Suprapubic skin (tissue), 4 donors: ENCODE measurements at regions not wholly inside any gene's neighbourhood (a gene's known extent, or its start where the extent isn't known, plus 50 kb on each side); places are given as distances from the start of the nearest gene placed in this dataset.

Experiments used
- DNase-seq, 2 donors: peaks; one replicate each; pipeline ENCODE4 v3.0.0-alpha.2; 2019; ENCODE audit warnings: low spot score in 2 of 2
- H3K27ac ChIP-seq: fragments of 200-600 bp; sonication (generic); one replicate; pipeline ENCODE4 v1.5.1; 2019
- H3K27me3 ChIP-seq: fragments of 200-600 bp; sonication (generic); one replicate; pipeline ENCODE4 v1.5.1; 2019
- H3K36me3 ChIP-seq: fragments of 200-600 bp; sonication (generic); one replicate; pipeline ENCODE4 v1.5.1; 2019
- H3K4me1 ChIP-seq: fragments of 200-600 bp; sonication (generic); one replicate; pipeline ENCODE4 v1.5.1; 2019
- H3K4me3 ChIP-seq: fragments of 200-600 bp; sonication (generic); one replicate; pipeline ENCODE4 v1.5.1; 2019; ENCODE audit warnings: mild to moderate bottlenecking
- H3K9me3 ChIP-seq: fragments of 200-600 bp; sonication (generic); one replicate; pipeline ENCODE4 v1.5.1; 2019
- CTCF ChIP-seq, 2 donors: fragments of 200-600 bp in 1 of 2; fragments of 450-650 bp in 1 of 2; sonication (generic) in 1 of 2; IDR thresholded peaks; one replicate each; pipeline ENCODE4 v1.5.1; 2016 to 2019; ENCODE audit warnings: antibody characterized with exemption in 2 of 2, mild to moderate bottlenecking in 1 of 2, moderate library complexity in 1 of 2
- EP300 ChIP-seq: sonication (generic); formaldehyde crosslinking; IDR thresholded peaks from one replicate; pipeline ENCODE4 v1.6.1; 2017; ENCODE audit warnings: antibody characterized with exemption
- POLR2A ChIP-seq, 2 donors: fragments of 450-650 bp; IDR thresholded peaks; one replicate each; pipeline ENCODE4 v1.6.1; 2017; ENCODE audit warnings: antibody characterized with exemption in 2 of 2, mild to moderate bottlenecking in 2 of 2, moderate library complexity in 2 of 2
- POLR2AphosphoS5 ChIP-seq, 3 donors: sonication (generic); formaldehyde crosslinking; IDR thresholded peaks; one replicate each; pipeline ENCODE4 v1.6.1; 2017; ENCODE audit warnings: antibody characterized with exemption in 3 of 3
- WGBS: methylation state at CpG from one replicate; pipeline ENCODE4 v1.1.5; 2018; 5-methylcytosine and 5-hydroxymethylcytosine counted together

- Histone ChIP-seq H3K36me3 (no peaks in the 10 kb centered on the region), H3K4me3 (no peak overlapping the region), H3K9me3 (no peaks in the 10 kb centered on the region), H3K27me3 (no peaks in the 10 kb centered on the region), H3K4me1 (no peaks in the 10 kb centered on the region), H3K27ac (no peak overlapping the region)
- WGBS, result 73% methylated on average over 1 of the region's 1 CpG
- DNase-seq, result no peak
- TF ChIP-seq CTCF (IDR thresholded peaks at IDR 0.05), result no peak
- TF ChIP-seq POLR2AphosphoS5 (IDR thresholded peaks at IDR 0.05), result no peak
- TF ChIP-seq EP300, result no peak
- TF ChIP-seq POLR2A (IDR thresholded peaks at IDR 0.05), result no peak
These were observed 181.9 kb upstream of the KIF2B start for GRCh38 chr17:53640808-53641207.

- no peaks in the 10 kb centered on the region for H3K9me3 ChIP-seq
- H3K27ac ChIP-seq, result no peak overlapping the region
- H3K4me3 ChIP-seq, result no peak overlapping the region
- H3K27me3 ChIP-seq, result no peaks in the 10 kb centered on the region
- DNase-seq, result no peak
- no peak for TF ChIP-seq EP300
- no peak for TF ChIP-seq POLR2A (IDR thresholded peaks at IDR 0.05)
- no peak for TF ChIP-seq CTCF (IDR thresholded peaks at IDR 0.05)
- no peak for TF ChIP-seq POLR2AphosphoS5 (IDR thresholded peaks at IDR 0.05)
- H3K4me1 ChIP-seq, result no peaks in the 10 kb centered on the region
- H3K36me3 ChIP-seq, result no peaks in the 10 kb centered on the region
- WGBS, result 94% methylated on average over 1 of the region's 1 CpG
These were observed 187.3 kb upstream of the KIF2B start for GRCh38 chr17:53635444-53635843.

- Histone ChIP-seq H3K27ac (no peak overlapping the region), H3K27me3 (no peaks in the 10 kb centered on the region), H3K4me3 (no peak overlapping the region), H3K4me1 (no peaks in the 10 kb centered on the region), H3K9me3 (no peaks in the 10 kb centered on the region), H3K36me3 (no peaks in the 10 kb centered on the region)
- DNase-seq, result no peak
- 92% methylated on average over 1 of the region's 1 CpG for WGBS
- no peak for TF ChIP-seq CTCF (IDR thresholded peaks at IDR 0.05)
- TF ChIP-seq EP300, result no peak
- no peak for TF ChIP-seq POLR2AphosphoS5 (IDR thresholded peaks at IDR 0.05)
- no peak for TF ChIP-seq POLR2A (IDR thresholded peaks at IDR 0.05)
These were observed 188.9 kb upstream of the KIF2B start for GRCh38 chr17:53633856-53634255.

DNA sequence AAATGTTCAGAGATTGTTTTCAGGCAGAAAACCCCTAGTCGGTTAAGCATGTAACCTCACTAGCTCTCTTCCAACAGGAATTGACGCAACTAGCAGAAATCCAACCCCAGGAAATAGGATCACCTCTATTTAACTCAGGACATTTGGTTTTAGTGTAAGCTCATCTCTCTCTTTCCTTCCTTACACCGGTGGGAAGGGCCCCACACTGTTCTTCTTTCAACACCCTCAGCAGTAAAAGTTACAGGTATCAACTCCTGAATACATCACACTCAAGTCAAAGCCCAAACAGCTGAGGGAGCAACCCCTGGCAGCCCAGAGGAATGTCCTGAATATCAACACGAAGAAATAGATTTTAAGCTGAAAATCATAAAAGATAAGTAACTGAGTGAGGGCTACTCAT is 191.2 kb upstream of the KIF2B start:
- no peaks in the 10 kb centered on the region for H3K4me1 ChIP-seq
- no peaks in the 10 kb centered on the region for H3K36me3 ChIP-seq
- WGBS, result 64% methylated on average over 4 of the region's 4 CpGs
- no peaks in the 10 kb centered on the region for H3K9me3 ChIP-seq
- no peak overlapping the region for H3K4me3 ChIP-seq
- no peak for DNase-seq
- no peak for TF ChIP-seq POLR2AphosphoS5 (IDR thresholded peaks at IDR 0.05)
- TF ChIP-seq CTCF (IDR thresholded peaks at IDR 0.05), result no peak
- no peak for TF ChIP-seq EP300
- no peak for TF ChIP-seq POLR2A (IDR thresholded peaks at IDR 0.05)
- no peaks in the 10 kb centered on the region for H3K27me3 ChIP-seq
- no peak overlapping the region for H3K27ac ChIP-seq

- Histone ChIP-seq H3K4me1 (no peaks in the 10 kb centered on the region), H3K27me3 (no peaks in the 10 kb centered on the region), H3K9me3 (no peaks in the 10 kb centered on the region), H3K27ac (no peak overlapping the region), H3K36me3 (no peaks in the 10 kb centered on the region), H3K4me3 (no peak overlapping the region)
- TF ChIP-seq EP300 (no peak), POLR2AphosphoS5 (IDR thresholded peaks at IDR 0.05) (no peak), POLR2A (IDR thresholded peaks at IDR 0.05) (no peak), CTCF (IDR thresholded peaks at IDR 0.05) (no peak)
- DNase-seq, result no peak
- 86% methylated on average over 1 of the region's 1 CpG for WGBS
These were observed 192.1 kb upstream of the KIF2B start for GRCh38 chr17:53630638-53631037.
